GM18505 (cell line): ENCODE measurements at regions not wholly inside any gene's neighbourhood (a gene's known extent, or its start where the extent isn't known, plus 50 kb on each side); places are given as distances from the start of the nearest gene placed in this dataset.

Source experiments
- ATAC-seq: cut with Tn5 transposase; IDR thresholded peaks from one replicate; pipeline ENCODE4 v1.9.1; 2021; ENCODE audit not compliant: unreplicated experiment
- POLR2A ChIP-seq: IDR thresholded peaks from 4 replicates; pipeline ENCODE4 v1.6.1; 2011; ENCODE audit warnings: borderline replicate concordance; ENCODE audit not compliant: insufficient read depth, insufficient read length; ENCODE audit errors: extremely low read depth

- TF ChIP-seq POLR2A: no peak
- ATAC-seq: no peak
These were observed 174.6 kb downstream of the RASSF9 start for GRCh38 chr12:85661461-85662206.

- no peak for TF ChIP-seq POLR2A
- ATAC-seq: no peak
These were observed 174.0 kb downstream of the RASSF9 start for GRCh38 chr12:85662207-85662602.

GRCh38 chr12:85663631-85664030 lies 172.6 kb downstream of the RASSF9 start:
- no peak for ATAC-seq
- no peak for TF ChIP-seq POLR2A

GRCh38 chr12:85664429-85664828 lies 171.8 kb downstream of the RASSF9 start:
- no peak for ATAC-seq
- TF ChIP-seq POLR2A: no peak

GRCh38 chr12:85669911-85670310 lies 166.3 kb downstream of the RASSF9 start:
- no peak for TF ChIP-seq POLR2A
- no peak for ATAC-seq

GRCh38 chr12:85672436-85672835 lies 163.8 kb downstream of the RASSF9 start:
- TF ChIP-seq POLR2A: no peak
- ATAC-seq: no peak

GRCh38 chr12:85673921-85674420 lies 162.2 kb downstream of the RASSF9 start:
- TF ChIP-seq POLR2A: no peak
- ATAC-seq: no peak

GRCh38 chr12:85676816-85677749 lies 159.1 kb downstream of the RASSF9 start:
- no peak for TF ChIP-seq POLR2A
- ATAC-seq: no peak

- ATAC-seq: no peak
- no peak for TF ChIP-seq POLR2A
These were observed 156.9 kb downstream of the RASSF9 start for GRCh38 chr12:85679296-85679695.

GRCh38 chr12:85680881-85681280 lies 155.3 kb downstream of the RASSF9 start:
- ATAC-seq: no peak
- TF ChIP-seq POLR2A: no peak

GRCh38 chr12:85681333-85681732 lies 154.9 kb downstream of the RASSF9 start:
- no peak for TF ChIP-seq POLR2A
- ATAC-seq: no peak

GRCh38 chr12:85683051-85683450 lies 153.2 kb downstream of the RASSF9 start:
- ATAC-seq: no peak
- TF ChIP-seq POLR2A: no peak

- no peak for ATAC-seq
- no peak for TF ChIP-seq POLR2A
These were observed 147.4 kb downstream of the RASSF9 start for GRCh38 chr12:85688837-85689236.
